ENCODE measurements at regions not wholly inside any gene's neighbourhood (a gene's known extent, or its start where the extent isn't known, plus 50 kb on each side); places are given as distances from the start of the nearest gene placed in this dataset.

DNA sequence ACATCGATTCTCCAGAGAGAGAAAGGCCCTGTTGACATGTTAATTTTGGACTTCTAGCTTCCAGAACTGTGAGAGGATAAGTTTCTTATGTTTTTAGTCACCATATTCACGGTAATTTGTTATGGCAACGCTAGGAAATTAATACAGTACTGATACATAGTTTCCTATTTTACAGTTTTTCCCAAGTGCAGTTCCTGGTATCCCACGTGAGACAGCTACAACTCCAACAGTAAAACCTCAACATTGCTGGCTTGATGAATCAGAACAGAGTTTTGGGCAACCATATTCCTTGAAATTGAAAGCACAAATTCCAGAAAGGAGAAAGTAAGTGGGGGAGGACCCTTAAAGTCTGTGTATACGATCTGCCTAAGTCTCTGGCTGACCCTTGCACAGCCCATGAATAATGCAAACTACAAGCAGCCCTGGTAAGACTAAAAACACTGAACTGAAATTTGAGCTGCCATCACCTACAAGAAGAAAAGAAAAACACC is 505.1 kb upstream of the NRSN1 start:
- no peak for TF ChIP-seq CTCF (IDR thresholded peaks at IDR 0.05)
- no peak overlapping the region for H3K27ac ChIP-seq
- no peak for DNase-seq (ENCODE audit: low spot score)

GRCh38 chr6:23630726-23631635 is 495.0 kb upstream of the NRSN1 start:
- TF ChIP-seq CTCF (IDR thresholded peaks at IDR 0.05) = no peak
- Histone ChIP-seq H3K27ac (no peak overlapping the region), H3K4me3 (no peak overlapping the region)
- DNase-seq (ENCODE audit: low spot score) = no peak

More for the DNA sequence above, 505.1 kb upstream of the NRSN1 start:
- no peak overlapping the region for H3K4me3 ChIP-seq

- no peak for TF ChIP-seq CTCF (IDR thresholded peaks at IDR 0.05)
- no peak for DNase-seq (ENCODE audit: low spot score)
- no peak overlapping the region for H3K4me3 ChIP-seq
- H3K27ac ChIP-seq = no peak overlapping the region
Observed at GRCh38 chr6:23633996-23634395, 492.0 kb upstream of the NRSN1 start.

- TF ChIP-seq CTCF (IDR thresholded peaks at IDR 0.05) = no peak
- no peak for DNase-seq (ENCODE audit: low spot score)
Observed at GRCh38 chr6:23635150-23635549, 490.9 kb upstream of the NRSN1 start.

DNA sequence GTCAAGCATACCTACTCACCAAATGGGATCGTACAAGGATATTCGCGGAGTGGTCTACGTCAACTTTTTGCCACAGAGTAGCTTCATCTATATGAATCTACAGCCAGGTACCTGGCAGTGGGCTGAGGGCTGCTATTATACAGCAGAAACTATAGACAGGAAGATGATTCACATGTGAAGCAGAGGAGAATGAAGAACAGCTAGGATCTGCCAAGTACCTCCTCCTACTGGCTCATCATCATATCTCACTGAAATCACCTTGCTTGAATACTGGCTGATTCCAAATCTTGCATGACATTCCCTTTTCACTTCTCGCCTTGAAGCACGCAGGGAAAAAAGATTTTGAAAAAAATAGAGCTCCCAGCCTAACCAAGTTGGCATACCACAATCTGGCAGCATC is 488.7 kb upstream of the NRSN1 start:
- no peak for DNase-seq (ENCODE audit: low spot score)
- Histone ChIP-seq H3K4me3 (no peak overlapping the region), H3K27ac (no peak overlapping the region)
- TF ChIP-seq CTCF (IDR thresholded peaks at IDR 0.05) = no peak

More at GRCh38 chr6:23635150-23635549, 490.9 kb upstream of the NRSN1 start:
- H3K27ac ChIP-seq = no peak overlapping the region
- H3K4me3 ChIP-seq = no peak overlapping the region

DNA sequence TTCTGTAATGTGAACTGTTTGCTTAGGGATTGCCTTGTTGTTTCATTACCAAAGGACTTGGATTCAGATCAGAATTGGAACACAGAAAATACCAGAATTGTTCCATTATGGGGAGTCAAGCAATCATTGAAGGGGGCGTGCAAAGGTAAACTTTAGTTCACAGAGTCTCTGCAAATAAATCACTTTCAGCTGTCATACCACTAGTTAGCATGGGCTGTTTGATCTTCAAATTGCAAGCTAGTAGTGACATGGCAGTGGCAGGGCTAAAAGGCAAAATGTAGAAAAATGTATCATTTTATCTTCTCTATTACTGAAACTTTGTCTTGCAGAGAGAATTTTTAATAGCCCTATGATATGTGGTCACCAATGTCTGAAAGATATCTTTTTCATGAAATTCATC is 483.2 kb upstream of the NRSN1 start:
- no peak for DNase-seq (ENCODE audit: low spot score)
- no peak overlapping the region for H3K4me3 ChIP-seq
- H3K27ac ChIP-seq = no peak overlapping the region

More for the DNA sequence above, 483.2 kb upstream of the NRSN1 start:
- TF ChIP-seq CTCF (IDR thresholded peaks at IDR 0.05) = no peak

Data from coronary artery (tissue), 2 donors.